Stimulated activated effector memory CD8-positive, alpha-beta T cell treated with anti-CD3 and anti-CD28 coated beads, Interleukin-12 subunit alpha, Interleukin-12 subunit beta, amount 100 ng/mL, for 72 hours (primary cell): ENCODE measurements at regions not wholly inside any gene's neighbourhood (a gene's known extent, or its start where the extent isn't known, plus 50 kb on each side); places are given as distances from the start of the nearest gene placed in this dataset.
"Not testable (repeated sequence)": the region's sequence is repeated elsewhere in the genome, so short reads cannot be mapped to it uniquely, and the experiment has no call there.

ENCODE experiments used
- ATAC-seq: fragments of 150-1000 bp; cut with Tn5 transposase; 2 replicates; pipeline ENCODE4 v1.10.0; 2021
- DNase-seq, 2 donors: peaks; one replicate each; pipeline ENCODE4 v3.0.0; 2021 to 2022; ENCODE audit warnings: low spot score in 2 of 2
- H3K27ac Mint-ChIP-seq: one replicate; pipeline ENCODE4 v1.8.0; 2022; ENCODE audit warnings: mild to moderate bottlenecking, mixed read lengths
- H3K36me3 Mint-ChIP-seq: one replicate; pipeline ENCODE4 v1.8.0; 2022; ENCODE audit warnings: mild to moderate bottlenecking, mixed read lengths
- H3K4me1 Mint-ChIP-seq: one replicate; pipeline ENCODE4 v1.8.0; 2022; ENCODE audit warnings: mixed read lengths
- H3K4me3 Mint-ChIP-seq: one replicate; pipeline ENCODE4 v1.8.0; 2022; ENCODE audit warnings: mild to moderate bottlenecking, mixed read lengths
- H3K9me3 Mint-ChIP-seq: one replicate; pipeline ENCODE4 v1.8.0; 2022; ENCODE audit warnings: mixed read lengths

GRCh38 chr11:39772525-39773137 is 1686.8 kb downstream of the LRRC4C start:
- DNase-seq, result no peak
- peaks cover 17% of the 10 kb centered on the region for H3K9me3 Mint-ChIP-seq
- no peak overlapping the region for H3K4me3 Mint-ChIP-seq
- H3K4me1 Mint-ChIP-seq, result no peaks in the 10 kb centered on the region
- H3K36me3 Mint-ChIP-seq, result no peaks in the 10 kb centered on the region
- ATAC-seq, result no peak
- no peak overlapping the region for H3K27ac Mint-ChIP-seq

- DNase-seq (no peak), ATAC-seq (no peak)
- Mint-ChIP-seq H3K4me1 (no peaks in the 10 kb centered on the region), H3K9me3 (peaks cover 21% of the 10 kb centered on the region), H3K27ac (no peak overlapping the region), H3K4me3 (no peak overlapping the region), H3K36me3 (no peaks in the 10 kb centered on the region)
Measured at GRCh38 chr11:39768214-39768613, 1691.2 kb downstream of the LRRC4C start.

GRCh38 chr11:39745401-39745800 is 1714.1 kb downstream of the LRRC4C start:
- no peaks in the 10 kb centered on the region for H3K4me1 Mint-ChIP-seq
- H3K9me3 Mint-ChIP-seq, result peaks cover 15% of the 10 kb centered on the region
- H3K27ac Mint-ChIP-seq, result no peak overlapping the region
- no peak overlapping the region for H3K4me3 Mint-ChIP-seq
- ATAC-seq (no peak), DNase-seq (no peak)
- H3K36me3 Mint-ChIP-seq, result no peaks in the 10 kb centered on the region

- H3K9me3 Mint-ChIP-seq, result peaks cover 7% of the 10 kb centered on the region
- H3K4me3 Mint-ChIP-seq, result no peak overlapping the region
- H3K27ac Mint-ChIP-seq, result no peak overlapping the region
- no peaks in the 10 kb centered on the region for H3K4me1 Mint-ChIP-seq
- H3K36me3 Mint-ChIP-seq, result no peaks in the 10 kb centered on the region
- no peak for DNase-seq
- ATAC-seq, result no peak
Measured at GRCh38 chr11:39741066-39741465, 1718.4 kb downstream of the LRRC4C start.

- not testable (repeated sequence) for H3K4me1 Mint-ChIP-seq, ATAC-seq, H3K4me3 Mint-ChIP-seq, DNase-seq, H3K27ac Mint-ChIP-seq, H3K36me3 Mint-ChIP-seq
- peaks cover 16% of the 10 kb centered on the region for H3K9me3 Mint-ChIP-seq
Measured at GRCh38 chr11:39736351-39736750, 1723.1 kb downstream of the LRRC4C start.

- ATAC-seq (no peak), DNase-seq (no peak)
- Mint-ChIP-seq H3K27ac (no peak overlapping the region), H3K4me1 (no peaks in the 10 kb centered on the region), H3K4me3 (no peak overlapping the region), H3K36me3 (no peaks in the 10 kb centered on the region), H3K9me3 (peaks cover 19% of the 10 kb centered on the region)
Measured at GRCh38 chr11:39732001-39732400, 1727.5 kb downstream of the LRRC4C start.

- Mint-ChIP-seq H3K36me3 (no peaks in the 10 kb centered on the region), H3K4me1 (no peaks in the 10 kb centered on the region), H3K4me3 (no peak overlapping the region), H3K9me3 (peaks cover 10% of the 10 kb centered on the region), H3K27ac (no peak overlapping the region)
- no peak for DNase-seq
- no peak for ATAC-seq
Measured at GRCh38 chr11:39725081-39725480, 1734.4 kb downstream of the LRRC4C start.

- peaks cover 10% of the 10 kb centered on the region for H3K9me3 Mint-ChIP-seq
- H3K27ac Mint-ChIP-seq, result no peak overlapping the region
- no peak for DNase-seq
- ATAC-seq, result no peak
- H3K36me3 Mint-ChIP-seq, result no peaks in the 10 kb centered on the region
- H3K4me3 Mint-ChIP-seq, result no peak overlapping the region
- H3K4me1 Mint-ChIP-seq, result no peaks in the 10 kb centered on the region
Measured at GRCh38 chr11:39724404-39724803, 1735.0 kb downstream of the LRRC4C start.

GRCh38 chr11:39712581-39712980 is 1746.9 kb downstream of the LRRC4C start:
- DNase-seq, result no peak
- H3K4me3 Mint-ChIP-seq, result no peak overlapping the region
- H3K9me3 Mint-ChIP-seq, result peaks cover 13% of the 10 kb centered on the region
- no peak overlapping the region for H3K27ac Mint-ChIP-seq
- H3K4me1 Mint-ChIP-seq, result no peaks in the 10 kb centered on the region
- no peak for ATAC-seq
- H3K36me3 Mint-ChIP-seq, result no peaks in the 10 kb centered on the region

GRCh38 chr11:39690856-39691255 is 1768.6 kb downstream of the LRRC4C start:
- H3K36me3 Mint-ChIP-seq, result no peaks in the 10 kb centered on the region
- ATAC-seq, result no peak
- no peak overlapping the region for H3K4me3 Mint-ChIP-seq

GRCh38 chr11:39683951-39684554 is 1775.4 kb downstream of the LRRC4C start:
- DNase-seq (no peak), ATAC-seq (no peak)
- Mint-ChIP-seq H3K27ac (no peak overlapping the region), H3K9me3 (peaks cover 15% of the 10 kb centered on the region), H3K4me3 (no peak overlapping the region), H3K4me1 (no peaks in the 10 kb centered on the region), H3K36me3 (no peaks in the 10 kb centered on the region)

More at GRCh38 chr11:39690856-39691255, 1768.6 kb downstream of the LRRC4C start:
- DNase-seq, result no peak
- Mint-ChIP-seq H3K27ac (no peak overlapping the region), H3K4me1 (no peaks in the 10 kb centered on the region), H3K9me3 (peaks cover 18% of the 10 kb centered on the region)

- no peak overlapping the region for H3K4me3 Mint-ChIP-seq
- no peak overlapping the region for H3K27ac Mint-ChIP-seq
- ATAC-seq (no peak), DNase-seq (no peak)
- H3K9me3 Mint-ChIP-seq, result peaks cover 15% of the 10 kb centered on the region
- H3K36me3 Mint-ChIP-seq, result no peaks in the 10 kb centered on the region
- no peaks in the 10 kb centered on the region for H3K4me1 Mint-ChIP-seq
Measured at GRCh38 chr11:39683288-39683950, 1776.0 kb downstream of the LRRC4C start.

GRCh38 chr11:39681428-39681827 is 1778.0 kb downstream of the LRRC4C start:
- Mint-ChIP-seq H3K4me3 (no peak overlapping the region), H3K27ac (no peak overlapping the region), H3K4me1 (no peaks in the 10 kb centered on the region), H3K36me3 (no peaks in the 10 kb centered on the region), H3K9me3 (peaks cover 12% of the 10 kb centered on the region)
- DNase-seq, result no peak
- no peak for ATAC-seq

GRCh38 chr11:39678996-39679395 is 1780.5 kb downstream of the LRRC4C start:
- Mint-ChIP-seq H3K9me3 (peaks cover 11% of the 10 kb centered on the region), H3K4me1 (no peaks in the 10 kb centered on the region), H3K27ac (no peak overlapping the region), H3K4me3 (no peak overlapping the region), H3K36me3 (no peaks in the 10 kb centered on the region)
- DNase-seq (no peak), ATAC-seq (no peak)

GRCh38 chr11:39675171-39675570 is 1784.3 kb downstream of the LRRC4C start:
- DNase-seq (no peak), ATAC-seq (no peak)
- Mint-ChIP-seq H3K36me3 (no peaks in the 10 kb centered on the region), H3K9me3 (peaks cover 14% of the 10 kb centered on the region), H3K4me1 (no peaks in the 10 kb centered on the region), H3K4me3 (no peak overlapping the region), H3K27ac (no peak overlapping the region)

- Mint-ChIP-seq H3K27ac (no peak overlapping the region), H3K36me3 (no peaks in the 10 kb centered on the region), H3K4me1 (no peaks in the 10 kb centered on the region), H3K4me3 (no peak overlapping the region), H3K9me3 (peaks cover 14% of the 10 kb centered on the region)
- ATAC-seq, result no peak
- no peak for DNase-seq
Measured at GRCh38 chr11:39674761-39675160, 1784.7 kb downstream of the LRRC4C start.
